ENCODE measurements at regions not wholly inside any gene's neighbourhood (a gene's known extent, or its start where the extent isn't known, plus 50 kb on each side); places are given as distances from the start of the nearest gene placed in this dataset.

DNA sequence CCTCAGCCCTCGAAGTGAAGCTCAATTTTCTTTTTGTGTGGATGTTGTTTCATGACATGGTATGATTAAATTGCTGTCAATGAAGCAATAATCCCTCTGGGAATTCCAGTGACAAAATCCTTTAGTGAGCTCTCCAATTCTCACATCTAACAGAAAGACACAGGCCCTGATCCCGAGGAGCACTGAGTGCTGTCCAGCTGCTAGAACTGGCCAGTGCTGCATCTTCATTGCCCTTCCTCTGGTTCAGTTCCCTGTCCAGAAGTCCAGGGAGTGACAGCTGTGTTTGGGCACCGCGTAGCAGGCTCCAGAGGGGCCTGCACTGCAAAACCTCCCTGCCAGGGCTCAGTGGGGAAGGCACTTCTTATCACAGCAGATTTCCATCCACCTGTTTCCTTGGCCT is 516.8 kb upstream of the ATP11B start:
- TF ChIP-seq SPI1 (IDR thresholded peaks at IDR 0.05; ENCODE audit: borderline replicate concordance, low read depth) (no peak), POLR2AphosphoS5 (IDR thresholded peaks at IDR 0.05; ENCODE audit: low read depth) (no peak), GABPA (IDR thresholded peaks at IDR 0.05; ENCODE audit: low read depth) (no peak)
- TF ChIP-seq, protein P1, sequence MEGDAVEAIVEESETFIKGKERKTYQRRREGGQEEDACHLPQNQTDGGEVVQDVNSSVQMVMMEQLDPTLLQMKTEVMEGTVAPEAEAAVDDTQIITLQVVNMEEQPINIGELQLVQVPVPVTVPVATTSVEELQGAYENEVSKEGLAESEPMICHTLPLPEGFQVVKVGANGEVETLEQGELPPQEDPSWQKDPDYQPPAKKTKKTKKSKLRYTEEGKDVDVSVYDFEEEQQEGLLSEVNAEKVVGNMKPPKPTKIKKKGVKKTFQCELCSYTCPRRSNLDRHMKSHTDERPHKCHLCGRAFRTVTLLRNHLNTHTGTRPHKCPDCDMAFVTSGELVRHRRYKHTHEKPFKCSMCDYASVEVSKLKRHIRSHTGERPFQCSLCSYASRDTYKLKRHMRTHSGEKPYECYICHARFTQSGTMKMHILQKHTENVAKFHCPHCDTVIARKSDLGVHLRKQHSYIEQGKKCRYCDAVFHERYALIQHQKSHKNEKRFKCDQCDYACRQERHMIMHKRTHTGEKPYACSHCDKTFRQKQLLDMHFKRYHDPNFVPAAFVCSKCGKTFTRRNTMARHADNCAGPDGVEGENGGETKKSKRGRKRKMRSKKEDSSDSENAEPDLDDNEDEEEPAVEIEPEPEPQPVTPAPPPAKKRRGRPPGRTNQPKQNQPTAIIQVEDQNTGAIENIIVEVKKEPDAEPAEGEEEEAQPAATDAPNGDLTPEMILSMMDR (IDR thresholded peaks at IDR 0.05; ENCODE audit: insufficient read depth, low read length), result no peak

Measured in HL-60 (cell line).